ENCODE measurements at regions not wholly inside any gene's neighbourhood (a gene's known extent, or its start where the extent isn't known, plus 50 kb on each side); places are given as distances from the start of the nearest gene placed in this dataset.

- TF ChIP-seq ZBTB33 (IDR thresholded peaks at IDR 0.05; ENCODE audit: borderline replicate concordance, low read depth) (no peak), CTCF (IDR thresholded peaks at IDR 0.05) (no peak), MAX (IDR thresholded peaks at IDR 0.05; ENCODE audit: low read depth) (no peak), RAD21 (IDR thresholded peaks at IDR 0.05; ENCODE audit: low read length) (no peak)
Observed at GRCh38 chr5:29949301-29949872, 1244.1 kb upstream of the CDH6 start.

All from SK-N-SH (cell line).